ENCODE measurements at regions not wholly inside any gene's neighbourhood (a gene's known extent, or its start where the extent isn't known, plus 50 kb on each side); places are given as distances from the start of the nearest gene placed in this dataset.

GRCh38 chr11:113593698-113594308, 112.3 kb downstream of the TMPRSS5 start:
- Histone ChIP-seq H3K4me2 (ENCODE audit: insufficient read depth, low read length) (no peak overlapping the region), H3K79me2 (ENCODE audit: control insufficient read depth, insufficient read depth, low read length) (no peaks in the 10 kb centered on the region), H3K9me1 (replicated peaks; ENCODE audit: control insufficient read depth, extremely low read depth, insufficient read depth, low read length) (no peaks in the 10 kb centered on the region), H3K27me3 (ENCODE audit: control insufficient read depth in 2 of 2, insufficient read depth in 2 of 2, low read length in 2 of 2) (no peaks in the 10 kb centered on the region), H3K4me3 (replicated peaks in 1 of 3; ENCODE audit: insufficient read depth in 1 of 3, low read depth in 1 of 3, low read length in 3 of 3) (no peak overlapping the region), H4K20me1 (replicated peaks; ENCODE audit: control insufficient read depth, extremely low read depth, insufficient read depth, low read length) (no peaks in the 10 kb centered on the region), H3K27ac (ENCODE audit: insufficient read depth, low read depth, low read length) (no peak overlapping the region), H3K4me1 (ENCODE audit: control insufficient read depth, extremely low read depth, insufficient read depth, low read length) (no peaks in the 10 kb centered on the region), H3K9me3 (replicated peaks; ENCODE audit: control insufficient read depth, insufficient read depth, low read length) (no peaks in the 10 kb centered on the region), H2AFZ (ENCODE audit: low read depth, low read length) (no peak overlapping the region), H3K9ac (replicated peaks; ENCODE audit: extremely low read depth, insufficient read depth, low read length) (no peak overlapping the region), H3K36me3 (ENCODE audit: control insufficient read depth in 2 of 2, extremely low read depth in 1 of 2, insufficient read depth in 2 of 2, low read length in 2 of 2) (no peaks in the 10 kb centered on the region)
- POLR2A ChIA-PET: no interaction called here
- TF ChIP-seq POLR2A (IDR thresholded peaks at IDR 0.05; ENCODE audit: low read depth, low read length) (no peak), GATA2 (IDR thresholded peaks at IDR 0.05; ENCODE audit: insufficient read depth, insufficient read length, low read depth, low read length) (no peak), POLR2AphosphoS5 (IDR thresholded peaks at IDR 0.05; ENCODE audit: insufficient read depth, low read depth, low read length) (no peak), MYC (IDR thresholded peaks at IDR 0.05; ENCODE audit: low read depth, low read length) (no peak), MAX (IDR thresholded peaks at IDR 0.05; ENCODE audit: insufficient read depth, insufficient read length) (no peak), CTCF (IDR thresholded peaks at IDR 0.05; ENCODE audit: extremely low read depth in 1 of 2, insufficient read depth in 1 of 2, low read depth in 1 of 2, low read length in 2 of 2) (no peak), FOS (IDR thresholded peaks at IDR 0.05; ENCODE audit: borderline replicate concordance, insufficient read depth, low read length) (no peak), JUN (IDR thresholded peaks at IDR 0.05; ENCODE audit: borderline replicate concordance, insufficient read depth, insufficient read length, low read depth) (no peak), EZH2 (IDR thresholded peaks at IDR 0.05; ENCODE audit: borderline replicate concordance, low read depth, low read length, severe bottlenecking) (no peak)
- DNase-seq (ENCODE audit: low read depth, low spot score): no peak
- intact Hi-C loops (cut with micrococcal nuclease): no loop called here
- FAIRE-seq: no peak
- dilution Hi-C loops (cut with MboI; ENCODE audit: extremely low pct_ligation_motif_present, low sequenced_read_pairs): no loop called here
- no TSS peak for BruUV-seq (replicated peaks)
- CTCF ChIA-PET: no interaction called here

Measured in endothelial cell of umbilical vein (primary cell).